Colonic mucosa (tissue), 4 donors: ENCODE measurements at regions not wholly inside any gene's neighbourhood (a gene's known extent, or its start where the extent isn't known, plus 50 kb on each side); places are given as distances from the start of the nearest gene placed in this dataset.
A peak's percentile ranks its signal among the peaks of the same experiment; 100 is the strongest.

Experiments
- DNase-seq: peaks from one replicate; pipeline ENCODE4 v3.0.0-alpha.2; 2020
- H3K27ac ChIP-seq: fragments of 200-600 bp; one replicate; pipeline ENCODE4 v1.8.0; 2021
- H3K27me3 ChIP-seq: fragments of 200-600 bp; one replicate; pipeline ENCODE4 v1.8.0; 2021
- H3K36me3 ChIP-seq: fragments of 200-600 bp; one replicate; pipeline ENCODE4 v1.8.0; 2021
- H3K4me1 ChIP-seq: fragments of 200-600 bp; one replicate; pipeline ENCODE4 v1.8.0; 2021; ENCODE audit warnings: mild to moderate bottlenecking
- H3K4me3 ChIP-seq: fragments of 200-600 bp; one replicate; pipeline ENCODE4 v1.8.0; 2021
- H3K9ac ChIP-seq, 2 donors: one replicate each; pipeline ENCODE4 v1.7.0; 2013; ENCODE audit warnings: control low read depth in 2 of 2, low read depth in 2 of 2, low read length in 2 of 2
- H3K9me3 ChIP-seq: fragments of 200-600 bp; one replicate; pipeline ENCODE4 v1.8.0; 2021
- intact Hi-C: fragments of 100-400 bp; cut with DNase I; formaldehyde crosslinking; loops from one replicate; pipeline ENCODE4 v1.14.1; 2022
- TF ChIP-seq, protein P1 (sequence below): fragments of 200-600 bp; IDR thresholded peaks from one replicate; pipeline ENCODE4 v1.8.0; 2022; ENCODE audit warnings: antibody characterized with exemption, mild to moderate bottlenecking
- donor health status: healthy.
- donor health status: DM: no; HTN: no; CAD: no.
- donor health status: DM: no; HTN: no; CAD: no.

DNA sequence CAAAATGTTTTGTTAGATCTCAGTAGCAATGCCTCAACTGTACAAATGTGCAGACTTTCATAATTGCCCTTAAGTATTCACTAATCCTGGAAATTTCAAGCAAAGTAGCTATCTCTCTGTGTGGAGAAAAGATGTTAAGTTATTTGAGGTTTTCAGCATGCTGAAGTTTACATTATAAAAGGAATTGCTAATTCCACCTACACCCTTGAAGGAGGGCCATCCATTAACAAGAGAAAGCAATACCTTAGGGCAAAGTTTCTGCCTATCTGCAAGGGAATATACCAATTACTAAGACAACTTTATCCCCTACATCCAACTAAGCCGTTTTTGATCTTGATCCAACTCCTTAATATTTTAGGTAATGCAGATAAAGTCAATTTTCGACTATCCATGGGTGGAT lies 380.7 kb upstream of the BTBD3 start:
- no peak for DNase-seq
- no peak overlapping the region for H3K9ac ChIP-seq
- no peaks in the 10 kb centered on the region for H3K9me3 ChIP-seq
- no peak overlapping the region for H3K4me3 ChIP-seq
- no peak overlapping the region for H3K27ac ChIP-seq
- TF ChIP-seq, protein P1, sequence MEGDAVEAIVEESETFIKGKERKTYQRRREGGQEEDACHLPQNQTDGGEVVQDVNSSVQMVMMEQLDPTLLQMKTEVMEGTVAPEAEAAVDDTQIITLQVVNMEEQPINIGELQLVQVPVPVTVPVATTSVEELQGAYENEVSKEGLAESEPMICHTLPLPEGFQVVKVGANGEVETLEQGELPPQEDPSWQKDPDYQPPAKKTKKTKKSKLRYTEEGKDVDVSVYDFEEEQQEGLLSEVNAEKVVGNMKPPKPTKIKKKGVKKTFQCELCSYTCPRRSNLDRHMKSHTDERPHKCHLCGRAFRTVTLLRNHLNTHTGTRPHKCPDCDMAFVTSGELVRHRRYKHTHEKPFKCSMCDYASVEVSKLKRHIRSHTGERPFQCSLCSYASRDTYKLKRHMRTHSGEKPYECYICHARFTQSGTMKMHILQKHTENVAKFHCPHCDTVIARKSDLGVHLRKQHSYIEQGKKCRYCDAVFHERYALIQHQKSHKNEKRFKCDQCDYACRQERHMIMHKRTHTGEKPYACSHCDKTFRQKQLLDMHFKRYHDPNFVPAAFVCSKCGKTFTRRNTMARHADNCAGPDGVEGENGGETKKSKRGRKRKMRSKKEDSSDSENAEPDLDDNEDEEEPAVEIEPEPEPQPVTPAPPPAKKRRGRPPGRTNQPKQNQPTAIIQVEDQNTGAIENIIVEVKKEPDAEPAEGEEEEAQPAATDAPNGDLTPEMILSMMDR, result no peak
- no peaks in the 10 kb centered on the region for H3K36me3 ChIP-seq
- intact Hi-C loops, result no loop called here
- no peaks in the 10 kb centered on the region for H3K4me1 ChIP-seq
- no peaks in the 10 kb centered on the region for H3K27me3 ChIP-seq

DNA sequence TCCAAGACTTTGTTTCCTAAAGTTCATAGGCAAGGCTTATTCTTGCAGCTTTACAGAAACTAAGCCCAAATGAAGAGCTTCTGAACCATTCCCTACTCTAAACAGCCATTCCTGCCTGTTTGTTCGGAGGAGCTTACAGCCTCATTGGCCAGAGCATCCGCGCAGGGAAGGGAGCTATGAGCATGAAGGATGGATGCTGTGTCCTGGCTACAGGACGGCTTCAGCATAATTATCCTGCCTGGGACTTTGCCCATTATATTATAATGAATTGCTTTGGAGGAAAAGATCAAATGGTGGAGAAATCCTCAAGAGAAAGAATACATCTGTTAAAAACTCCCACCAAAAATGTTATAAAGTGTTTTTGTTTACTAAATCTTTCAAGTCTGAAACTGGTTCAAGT lies 378.2 kb upstream of the BTBD3 start:
- Histone ChIP-seq H3K9me3 (no peaks in the 10 kb centered on the region), H3K36me3 (no peaks in the 10 kb centered on the region), H3K27me3 (no peaks in the 10 kb centered on the region), H3K9ac (no peak overlapping the region), H3K4me3 (no peak overlapping the region), H3K27ac (no peak overlapping the region), H3K4me1 (no peaks in the 10 kb centered on the region)
- TF ChIP-seq, protein P1, result no peak
- no peak for DNase-seq
- intact Hi-C loops, result no loop called here

DNA sequence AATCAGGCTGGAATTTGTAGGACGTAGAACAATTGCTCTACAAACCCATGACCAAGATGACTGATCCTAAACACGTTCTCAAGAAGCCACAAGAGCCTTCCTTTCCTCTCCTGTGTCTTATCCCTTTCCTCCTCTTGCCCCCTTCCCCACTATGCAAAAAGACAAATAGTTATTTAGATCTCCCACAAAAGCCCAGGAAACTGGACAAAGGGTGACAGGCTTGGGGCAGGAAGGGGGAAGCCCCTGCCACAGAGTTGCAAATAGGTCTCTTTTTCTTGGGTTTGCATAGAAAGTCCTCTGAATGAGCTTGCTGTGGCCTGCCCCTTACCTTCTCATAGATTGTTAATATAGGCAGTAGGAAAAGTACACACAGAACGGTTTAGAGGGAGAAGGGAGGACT lies 377.1 kb upstream of the BTBD3 start:
- no peak overlapping the region for H3K4me3 ChIP-seq
- intact Hi-C loops, result loop anchor here (5.0 to 10.0 kb wide), 2 partner anchors 988 to 1076 kb away; no protein-coding TSS in a partner anchor
- TF ChIP-seq, protein P1, result no peak
- no peaks in the 10 kb centered on the region for H3K36me3 ChIP-seq
- H3K4me1 ChIP-seq, result no peaks in the 10 kb centered on the region
- no peak overlapping the region for H3K9ac ChIP-seq
- DNase-seq, result no peak
- H3K27me3 ChIP-seq, result no peaks in the 10 kb centered on the region
- H3K9me3 ChIP-seq, result no peaks in the 10 kb centered on the region
- no peak overlapping the region for H3K27ac ChIP-seq

DNA sequence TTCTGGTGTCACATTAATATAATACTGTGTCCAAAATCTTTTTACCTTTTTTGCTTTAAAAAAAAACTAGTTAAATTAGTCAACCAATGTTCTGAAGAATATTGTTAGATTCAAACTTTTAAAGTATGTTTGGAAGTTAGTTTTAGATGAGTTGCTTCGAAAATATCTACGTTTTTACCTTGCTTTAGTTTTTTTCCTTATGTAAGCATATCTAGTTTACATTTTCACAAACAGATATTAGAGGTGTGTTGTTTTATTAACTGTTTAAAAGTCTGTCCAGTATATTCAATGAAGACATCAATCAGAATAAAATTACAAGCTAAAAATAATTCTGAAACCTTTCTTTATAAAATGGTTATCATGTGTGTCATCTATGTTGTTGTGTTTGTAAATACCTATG lies 375.0 kb upstream of the BTBD3 start:
- H3K9ac ChIP-seq, result no peak overlapping the region
- no peak overlapping the region for H3K4me3 ChIP-seq
- intact Hi-C loops, result loop anchor here (5.0 to 10.0 kb wide), 2 partner anchors 990 to 1078 kb away; no protein-coding TSS in a partner anchor
- H3K4me1 ChIP-seq, result no peaks in the 10 kb centered on the region
- no peaks in the 10 kb centered on the region for H3K9me3 ChIP-seq
- no peak for DNase-seq
- H3K27ac ChIP-seq, result no peak overlapping the region
- H3K36me3 ChIP-seq, result no peaks in the 10 kb centered on the region
- H3K27me3 ChIP-seq, result no peaks in the 10 kb centered on the region
- TF ChIP-seq, protein P1, result no peak

DNA sequence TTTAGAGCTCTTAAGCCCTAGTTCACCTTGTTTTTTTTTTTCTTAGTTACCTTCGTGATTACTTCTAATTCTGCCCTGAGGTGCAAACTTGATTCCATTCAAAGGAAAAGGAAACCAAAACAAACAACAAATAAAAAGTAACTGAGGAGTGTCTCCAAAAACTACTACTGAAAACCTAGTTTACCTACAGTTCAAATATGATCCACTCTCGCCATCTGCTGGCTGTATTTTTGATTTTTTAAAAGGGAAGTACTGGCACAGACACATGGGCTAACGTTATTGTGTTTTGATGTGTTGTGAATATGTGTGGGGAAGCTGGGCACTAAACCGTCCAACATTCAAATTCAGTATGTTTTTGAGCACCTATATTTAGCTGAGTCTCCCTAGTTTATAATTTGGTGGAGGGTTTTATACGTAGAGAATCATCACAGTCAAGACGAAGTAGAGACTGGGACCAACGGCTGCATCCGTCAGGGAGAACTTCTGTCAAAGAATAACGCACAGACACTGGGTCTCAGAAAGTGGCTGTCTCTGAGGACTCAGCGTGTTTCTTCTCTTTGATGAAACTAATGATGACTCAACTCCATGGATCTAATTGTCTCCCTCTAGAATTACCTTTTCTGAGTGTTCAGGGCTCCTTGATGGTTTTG lies 373.5 kb upstream of the BTBD3 start:
- H3K9ac ChIP-seq, result no peak overlapping the region
- H3K27me3 ChIP-seq, result no peaks in the 10 kb centered on the region
- intact Hi-C loops, result loop anchor here (5.0 to 10.0 kb wide), 2 partner anchors 992 to 1079 kb away; no protein-coding TSS in a partner anchor
- H3K9me3 ChIP-seq, result no peaks in the 10 kb centered on the region
- TF ChIP-seq, protein P1, result peak; percentile 55
- H3K4me1 ChIP-seq, result no peaks in the 10 kb centered on the region
- DNase-seq, result peak; percentile 57
- H3K27ac ChIP-seq, result no peak overlapping the region
- no peak overlapping the region for H3K4me3 ChIP-seq
- H3K36me3 ChIP-seq, result no peaks in the 10 kb centered on the region
